ENCODE measurements at regions not wholly inside any gene's neighbourhood (a gene's known extent, or its start where the extent isn't known, plus 50 kb on each side); places are given as distances from the start of the nearest gene placed in this dataset.

- Mint-ChIP-seq H3K4me3 (no peak overlapping the region), H3K27me3 (no peaks in the 10 kb centered on the region), H3K27ac (no peak overlapping the region), H3K4me1 (no peaks in the 10 kb centered on the region), H3K9me3 (peaks cover 6% of the 10 kb centered on the region), H3K36me3 (ENCODE audit: low read depth) (no peaks in the 10 kb centered on the region)
- intact Hi-C loops (cut with micrococcal nuclease): no loop called here
- no peak for DNase-seq
Observed at GRCh38 chr10:121121462-121121861, 270.3 kb downstream of the WDR11 start.

- intact Hi-C loops (cut with micrococcal nuclease): no loop called here
- no peak overlapping the region for H3K27ac Mint-ChIP-seq
- DNase-seq: no peak
- no peaks in the 10 kb centered on the region for H3K4me1 Mint-ChIP-seq
- no peaks in the 10 kb centered on the region for H3K9me3 Mint-ChIP-seq
- H3K36me3 Mint-ChIP-seq (ENCODE audit: low read depth): no peaks in the 10 kb centered on the region
- H3K27me3 Mint-ChIP-seq: no peaks in the 10 kb centered on the region
- no peak overlapping the region for H3K4me3 Mint-ChIP-seq
Observed at GRCh38 chr10:121127151-121127906, 276.2 kb downstream of the WDR11 start.

- H3K9me3 Mint-ChIP-seq: no peaks in the 10 kb centered on the region
- no peak for DNase-seq
- H3K4me3 Mint-ChIP-seq: no peak overlapping the region
- no peaks in the 10 kb centered on the region for H3K36me3 Mint-ChIP-seq (ENCODE audit: low read depth)
- no peaks in the 10 kb centered on the region for H3K27me3 Mint-ChIP-seq
- no peaks in the 10 kb centered on the region for H3K4me1 Mint-ChIP-seq
- no peak overlapping the region for H3K27ac Mint-ChIP-seq
- intact Hi-C loops (cut with micrococcal nuclease): no loop called here
Observed at GRCh38 chr10:121128164-121128563, 277.0 kb downstream of the WDR11 start.

- no peak for DNase-seq
- Mint-ChIP-seq H3K4me1 (no peaks in the 10 kb centered on the region), H3K4me3 (no peak overlapping the region), H3K9me3 (no peaks in the 10 kb centered on the region), H3K27ac (no peak overlapping the region), H3K27me3 (no peaks in the 10 kb centered on the region), H3K36me3 (ENCODE audit: low read depth) (no peaks in the 10 kb centered on the region)
- intact Hi-C loops (cut with micrococcal nuclease): no loop called here
Observed at GRCh38 chr10:121129266-121129665, 278.1 kb downstream of the WDR11 start.

- Mint-ChIP-seq H3K27ac (no peak overlapping the region), H3K4me1 (no peaks in the 10 kb centered on the region), H3K36me3 (ENCODE audit: low read depth) (no peaks in the 10 kb centered on the region), H3K9me3 (peaks cover 4% of the 10 kb centered on the region), H3K4me3 (no peak overlapping the region), H3K27me3 (no peaks in the 10 kb centered on the region)
- no peak for DNase-seq
- intact Hi-C loops (cut with micrococcal nuclease): no loop called here
Observed at GRCh38 chr10:121130382-121130781, 279.2 kb downstream of the WDR11 start.

- peaks cover 4% of the 10 kb centered on the region for H3K9me3 Mint-ChIP-seq
- H3K4me3 Mint-ChIP-seq: no peak overlapping the region
- no peaks in the 10 kb centered on the region for H3K4me1 Mint-ChIP-seq
- H3K36me3 Mint-ChIP-seq (ENCODE audit: low read depth): no peaks in the 10 kb centered on the region
- H3K27ac Mint-ChIP-seq: no peak overlapping the region
- no peak for DNase-seq
- no peaks in the 10 kb centered on the region for H3K27me3 Mint-ChIP-seq
- intact Hi-C loops (cut with micrococcal nuclease): no loop called here
Observed at GRCh38 chr10:121131014-121131413, 279.9 kb downstream of the WDR11 start.

GRCh38 chr10:121131426-121132265 lies 280.5 kb downstream of the WDR11 start:
- no peaks in the 10 kb centered on the region for H3K4me1 Mint-ChIP-seq
- intact Hi-C loops (cut with micrococcal nuclease): no loop called here

GRCh38 chr10:121132273-121132672 lies 281.1 kb downstream of the WDR11 start:
- intact Hi-C loops (cut with micrococcal nuclease): no loop called here
- peaks cover 4% of the 10 kb centered on the region for H3K9me3 Mint-ChIP-seq
- no peak for DNase-seq
- no peaks in the 10 kb centered on the region for H3K27me3 Mint-ChIP-seq
- no peaks in the 10 kb centered on the region for H3K36me3 Mint-ChIP-seq (ENCODE audit: low read depth)
- no peak overlapping the region for H3K4me3 Mint-ChIP-seq
- H3K4me1 Mint-ChIP-seq: no peaks in the 10 kb centered on the region
- no peak overlapping the region for H3K27ac Mint-ChIP-seq

More at GRCh38 chr10:121131426-121132265, 280.5 kb downstream of the WDR11 start:
- H3K4me3 Mint-ChIP-seq: no peak overlapping the region
- no peak for DNase-seq
- H3K36me3 Mint-ChIP-seq (ENCODE audit: low read depth): no peaks in the 10 kb centered on the region
- peaks cover 4% of the 10 kb centered on the region for H3K9me3 Mint-ChIP-seq
- H3K27ac Mint-ChIP-seq: no peak overlapping the region
- no peaks in the 10 kb centered on the region for H3K27me3 Mint-ChIP-seq

GRCh38 chr10:121133901-121134300 lies 282.7 kb downstream of the WDR11 start:
- no peak for DNase-seq
- Mint-ChIP-seq H3K4me1 (no peaks in the 10 kb centered on the region), H3K27me3 (no peaks in the 10 kb centered on the region), H3K4me3 (no peak overlapping the region), H3K36me3 (ENCODE audit: low read depth) (no peaks in the 10 kb centered on the region), H3K27ac (no peak overlapping the region), H3K9me3 (peaks cover 4% of the 10 kb centered on the region)
- intact Hi-C loops (cut with micrococcal nuclease): no loop called here

GRCh38 chr10:121134711-121135110 lies 283.5 kb downstream of the WDR11 start:
- Mint-ChIP-seq H3K27me3 (no peaks in the 10 kb centered on the region), H3K4me3 (no peak overlapping the region), H3K27ac (no peak overlapping the region), H3K9me3 (peaks cover 4% of the 10 kb centered on the region), H3K36me3 (ENCODE audit: low read depth) (no peaks in the 10 kb centered on the region), H3K4me1 (no peaks in the 10 kb centered on the region)
- no peak for DNase-seq
- intact Hi-C loops (cut with micrococcal nuclease): no loop called here

GRCh38 chr10:121135512-121135911 lies 284.4 kb downstream of the WDR11 start:
- Mint-ChIP-seq H3K4me3 (no peak overlapping the region), H3K9me3 (peaks cover 4% of the 10 kb centered on the region), H3K4me1 (no peaks in the 10 kb centered on the region), H3K36me3 (ENCODE audit: low read depth) (no peaks in the 10 kb centered on the region), H3K27ac (no peak overlapping the region), H3K27me3 (no peaks in the 10 kb centered on the region)
- intact Hi-C loops (cut with micrococcal nuclease): no loop called here
- no peak for DNase-seq

GRCh38 chr10:121137533-121137932 lies 286.4 kb downstream of the WDR11 start:
- no peaks in the 10 kb centered on the region for H3K4me1 Mint-ChIP-seq
- no peak for DNase-seq

GRCh38 chr10:121138112-121138860 lies 287.1 kb downstream of the WDR11 start:
- H3K27ac Mint-ChIP-seq: no peak overlapping the region
- no peak for DNase-seq
- intact Hi-C loops (cut with micrococcal nuclease): no loop called here
- H3K4me3 Mint-ChIP-seq: no peak overlapping the region
- no peaks in the 10 kb centered on the region for H3K36me3 Mint-ChIP-seq (ENCODE audit: low read depth)
- peaks cover 9% of the 10 kb centered on the region for H3K9me3 Mint-ChIP-seq
- H3K27me3 Mint-ChIP-seq: no peaks in the 10 kb centered on the region
- H3K4me1 Mint-ChIP-seq: no peaks in the 10 kb centered on the region

More at GRCh38 chr10:121137533-121137932, 286.4 kb downstream of the WDR11 start:
- intact Hi-C loops (cut with micrococcal nuclease): no loop called here
- peaks cover 4% of the 10 kb centered on the region for H3K9me3 Mint-ChIP-seq
- H3K27ac Mint-ChIP-seq: no peak overlapping the region
- no peaks in the 10 kb centered on the region for H3K36me3 Mint-ChIP-seq (ENCODE audit: low read depth)
- no peaks in the 10 kb centered on the region for H3K27me3 Mint-ChIP-seq
- H3K4me3 Mint-ChIP-seq: no peak overlapping the region

- DNase-seq: no peak
- peaks cover 10% of the 10 kb centered on the region for H3K9me3 Mint-ChIP-seq
- intact Hi-C loops (cut with micrococcal nuclease): no loop called here
- no peaks in the 10 kb centered on the region for H3K27me3 Mint-ChIP-seq
- H3K4me3 Mint-ChIP-seq: no peak overlapping the region
- no peaks in the 10 kb centered on the region for H3K36me3 Mint-ChIP-seq (ENCODE audit: low read depth)
- no peaks in the 10 kb centered on the region for H3K4me1 Mint-ChIP-seq
- H3K27ac Mint-ChIP-seq: no peak overlapping the region
Observed at GRCh38 chr10:121138918-121139317, 287.8 kb downstream of the WDR11 start.

Measured in activated CD4-positive, alpha-beta T cell treated with anti-CD3 and anti-CD28 coated beads, Interleukin-2, amount 10 ng/mL, durations not matched to agents 24 days and 14 days (primary cell).